T-helper 22 cell (primary cell): ENCODE measurements at regions not wholly inside any gene's neighbourhood (a gene's known extent, or its start where the extent isn't known, plus 50 kb on each side); places are given as distances from the start of the nearest gene placed in this dataset.
"Not testable (repeated sequence)": the region's sequence is repeated elsewhere in the genome, so short reads cannot be mapped to it uniquely, and the experiment has no call there.

ENCODE experiments used
- DNase-seq: peaks from one replicate; pipeline ENCODE4 v3.0.0-alpha.2; 2020; ENCODE audit warnings: low read depth

- DNase-seq = no peak
Measured at GRCh38 chr2:81050580-81051095, 746.1 kb upstream of the LRRTM1 start.

GRCh38 chr2:81043681-81044080 is 739.1 kb upstream of the LRRTM1 start:
- DNase-seq = no peak

- DNase-seq = no peak
Measured at GRCh38 chr2:81007104-81007503, 702.6 kb upstream of the LRRTM1 start.

- DNase-seq = no peak
Measured at GRCh38 chr2:81002906-81003305, 698.4 kb upstream of the LRRTM1 start.

- no peak for DNase-seq
Measured at GRCh38 chr2:80987466-80987865, 682.9 kb upstream of the LRRTM1 start.

GRCh38 chr2:80969900-80970299 is 665.3 kb upstream of the LRRTM1 start:
- no peak for DNase-seq

GRCh38 chr2:80968450-80968849 is 663.9 kb upstream of the LRRTM1 start:
- no peak for DNase-seq

GRCh38 chr2:80947601-80948130 is 643.1 kb upstream of the LRRTM1 start:
- DNase-seq = no peak

GRCh38 chr2:80943487-80943886 is 638.9 kb upstream of the LRRTM1 start:
- DNase-seq = no peak

GRCh38 chr2:80942766-80943165 is 638.2 kb upstream of the LRRTM1 start:
- no peak for DNase-seq

- no peak for DNase-seq
Measured at GRCh38 chr2:80938463-80938862, 633.9 kb upstream of the LRRTM1 start.

GRCh38 chr2:80931820-80932219 is 627.3 kb upstream of the LRRTM1 start:
- DNase-seq = not testable (repeated sequence)

- no peak for DNase-seq
Measured at GRCh38 chr2:80930777-80931176, 626.2 kb upstream of the LRRTM1 start.

- no peak for DNase-seq
Measured at GRCh38 chr2:80926168-80926567, 621.6 kb upstream of the LRRTM1 start.

- no peak for DNase-seq
Measured at GRCh38 chr2:80896576-80896975, 592.0 kb upstream of the LRRTM1 start.

GRCh38 chr2:80894486-80894885 is 589.9 kb upstream of the LRRTM1 start:
- DNase-seq = no peak

- DNase-seq = no peak
Measured at GRCh38 chr2:80893711-80894110, 589.2 kb upstream of the LRRTM1 start.

GRCh38 chr2:80889009-80889408 is 584.5 kb upstream of the LRRTM1 start:
- DNase-seq = no peak

GRCh38 chr2:80887841-80888378 is 583.4 kb upstream of the LRRTM1 start:
- no peak for DNase-seq

- no peak for DNase-seq
Measured at GRCh38 chr2:80874374-80874773, 569.8 kb upstream of the LRRTM1 start.

GRCh38 chr2:80869858-80870438 is 565.4 kb upstream of the LRRTM1 start:
- no peak for DNase-seq

GRCh38 chr2:80863147-80863714 is 558.7 kb upstream of the LRRTM1 start:
- DNase-seq = no peak

- no peak for DNase-seq
Measured at GRCh38 chr2:80858965-80859364, 554.4 kb upstream of the LRRTM1 start.

- DNase-seq = no peak
Measured at GRCh38 chr2:80856227-80856626, 551.7 kb upstream of the LRRTM1 start.
